ENCODE measurements at regions not wholly inside any gene's neighbourhood (a gene's known extent, or its start where the extent isn't known, plus 50 kb on each side); places are given as distances from the start of the nearest gene placed in this dataset.

DNA sequence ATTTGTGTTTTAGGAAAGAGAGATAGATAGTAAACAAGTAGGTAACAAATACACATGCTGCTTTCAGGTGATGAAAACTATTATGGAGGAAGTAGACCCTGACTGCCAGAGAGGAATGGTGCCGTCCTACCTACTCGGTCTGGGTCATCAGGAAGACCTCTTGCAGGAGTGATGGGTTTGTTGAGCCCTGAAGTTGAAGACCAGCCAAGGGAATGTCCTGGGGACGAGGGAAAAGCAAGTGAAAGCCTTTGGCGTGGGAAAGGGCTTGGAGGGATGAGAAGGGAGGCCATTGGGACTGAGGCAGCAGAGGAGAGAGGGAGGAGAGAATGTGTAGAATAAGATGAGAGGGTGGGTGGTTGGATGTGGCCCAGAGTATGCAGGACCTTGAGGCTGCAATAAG is 379.5 kb upstream of the USP24 start:
- Histone ChIP-seq H2BK5ac (ENCODE audit: insufficient read length, low read length) (no peak overlapping the region), H3K4me2 (ENCODE audit: insufficient read depth, insufficient read length, low read length) (no peak overlapping the region), H3T11ph (ENCODE audit: low read length) (no peak overlapping the region), H3K56ac (ENCODE audit: insufficient read length, low read depth, low read length) (no peak overlapping the region), H2BK12ac (ENCODE audit: insufficient read length, low read depth, low read length) (no peak overlapping the region), H3K4ac (ENCODE audit: low read depth, low read length) (no peak overlapping the region), H2BK20ac (ENCODE audit: low read depth, low read length, poor library complexity, severe bottlenecking) (no peak overlapping the region), H3K14ac (ENCODE audit: insufficient read depth, low read length) (no peak overlapping the region), H3K23ac (ENCODE audit: insufficient read length, low read depth, low read length) (no peak overlapping the region), H4K8ac (replicated peaks; ENCODE audit: insufficient read length, low read depth, low read length) (no peak overlapping the region), H2AK5ac (ENCODE audit: insufficient read length, low read length) (no peak overlapping the region), H3K79me2 (ENCODE audit: insufficient read depth, low read length) (no peaks in the 10 kb centered on the region), H3K4me1 (ENCODE audit: insufficient read depth, low read length) (no peaks in the 10 kb centered on the region), H4K20me1 (ENCODE audit: control insufficient read depth, insufficient read depth, insufficient read length) (no peaks in the 10 kb centered on the region), H3K9me3 (ENCODE audit: control insufficient read depth, low read depth, low read length) (no peaks in the 10 kb centered on the region), H2AFZ (ENCODE audit: low read length) (no peak overlapping the region), H4K91ac (ENCODE audit: insufficient read length, low read depth, low read length) (no peak overlapping the region), H2BK120ac (ENCODE audit: low read depth, low read length, poor library complexity, severe bottlenecking) (no peak overlapping the region), H3K23me2 (ENCODE audit: insufficient read length, low read depth, low read length, poor library complexity, severe bottlenecking) (no peaks in the 10 kb centered on the region), H3K79me1 (ENCODE audit: insufficient read depth, low read depth, low read length, poor library complexity, severe bottlenecking) (no peaks in the 10 kb centered on the region), H4K5ac (ENCODE audit: insufficient read length, low read depth, low read length) (no peak overlapping the region), H3K18ac (ENCODE audit: insufficient read length, low read depth, low read length) (no peak overlapping the region), H3K9ac (ENCODE audit: extremely low read depth, insufficient read length, low read length) (no peak overlapping the region), H3K27me3 (ENCODE audit: insufficient read depth, low read length) (no peaks in the 10 kb centered on the region), H3K27ac (ENCODE audit: insufficient read length, low read depth, low read length) (no peak overlapping the region), H2BK15ac (ENCODE audit: low read depth, low read length) (no peak overlapping the region)
- Mint-ChIP-seq H3K4me3 (no peak overlapping the region), H3K27ac (no peak overlapping the region), H3K36me3 (ENCODE audit: insufficient read depth in 1 of 3, low read depth in 3 of 3) (no peaks in the 10 kb centered on the region), H3K9me3 (peaks cover 7 to 9% of the 10 kb centered on the region in 2 experiments; a peak in 3 of 5 replicates), H3K27me3 (ENCODE audit: low read depth) (peaks cover 4% of the 10 kb centered on the region), H3K4me1 (peaks cover 3% of the 10 kb centered on the region in 2 experiments)
- TF ChIP-seq CTCF (conservative IDR thresholded peaks at IDR 0.05), result no peak
- no peak for DNase-seq
- no CpG with 5 or more reads among the region's 4 CpGs for WGBS (ENCODE audit: extremely low coverage, insufficient read length, low lambda C conversion rate)

Measured in H9 (cell line).